ENCODE measurements at regions not wholly inside any gene's neighbourhood (a gene's known extent, or its start where the extent isn't known, plus 50 kb on each side); places are given as distances from the start of the nearest gene placed in this dataset.

GRCh38 chr4:123193802-123194367, 202.7 kb upstream of the SPRY1 start:
- Histone ChIP-seq H3K4me3 (ENCODE audit: control insufficient read depth in 2 of 3, extremely low read depth in 1 of 3, insufficient read depth in 2 of 3, low read depth in 1 of 3, low read length in 3 of 3) (no peak overlapping the region), H3K79me2 (ENCODE audit: control insufficient read depth, insufficient read depth, low read length) (no peaks in the 10 kb centered on the region), H3K9ac (ENCODE audit: control insufficient read depth, extremely low read depth, insufficient read depth, low read length) (no peak overlapping the region), H4K20me1 (ENCODE audit: control insufficient read depth, extremely low read depth, insufficient read depth, low read length) (no peaks in the 10 kb centered on the region), H3K36me3 (ENCODE audit: control insufficient read depth in 2 of 2, extremely low read depth in 1 of 2, insufficient read depth in 2 of 2, low read length in 2 of 2) (no peaks in the 10 kb centered on the region), H3K9me3 (ENCODE audit: control insufficient read depth, low read depth, low read length) (no peaks in the 10 kb centered on the region), H3K9me1 (ENCODE audit: control insufficient read depth, extremely low read depth, insufficient read depth, low read length) (no peaks in the 10 kb centered on the region), H2AFZ (ENCODE audit: control insufficient read depth, low read length) (no peak overlapping the region), H3K27ac (ENCODE audit: control insufficient read depth, insufficient read depth, low read length) (no peak overlapping the region), H3K4me2 (ENCODE audit: control insufficient read depth, extremely low read depth, insufficient read depth, low read depth, low read length) (no peak overlapping the region), H3K27me3 (ENCODE audit: control insufficient read depth, extremely low read depth, insufficient read depth, low read length) (no peaks in the 10 kb centered on the region), H3K4me1 (ENCODE audit: control insufficient read depth, extremely low read depth, insufficient read depth, low read length) (no peaks in the 10 kb centered on the region)
- TF ChIP-seq CTCF (optimal IDR thresholded peaks at IDR 0.05 in 1 of 3, IDR thresholded peaks at IDR 0.05 in 1 of 3, conservative IDR thresholded peaks at IDR 0.05 in 1 of 3; ENCODE audit: extremely low read depth in 1 of 3, insufficient read depth in 2 of 3, low read length in 3 of 3) (no peak), EZH2 (IDR thresholded peaks at IDR 0.05; ENCODE audit: low read length) (no peak)
- peak; percentile 44 for FAIRE-seq
- DNase-seq (ENCODE audit: low read depth, low spot score), result no peak
- dilution Hi-C loops (cut with MboI; ENCODE audit: extremely low pct_ligation_motif_present, low sequenced_read_pairs), result no loop called here

DNA sequence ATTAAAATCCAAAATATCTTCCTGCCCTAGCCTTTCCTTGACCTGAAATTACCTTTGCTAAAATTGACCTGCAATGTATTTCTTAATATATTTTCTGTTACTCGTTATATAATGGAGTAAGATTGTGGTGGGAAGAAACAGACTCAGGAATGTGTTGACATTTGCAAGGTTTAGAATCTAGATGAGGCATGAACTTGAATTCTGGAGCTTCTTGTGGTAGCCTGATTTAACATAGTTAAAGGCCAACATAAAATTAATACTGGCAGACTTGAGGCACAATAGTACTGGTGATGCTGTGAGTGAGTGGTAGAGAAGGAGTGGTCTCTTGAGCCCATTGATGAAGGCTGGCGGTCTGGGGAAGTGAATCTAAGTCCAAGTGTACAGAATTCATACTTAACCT, 197.9 kb upstream of the SPRY1 start:
- dilution Hi-C loops (cut with MboI; ENCODE audit: extremely low pct_ligation_motif_present, low sequenced_read_pairs), result no loop called here
- no peak for FAIRE-seq

More for the DNA sequence above, 197.9 kb upstream of the SPRY1 start:
- no peak overlapping the region for H2AFZ ChIP-seq (ENCODE audit: control insufficient read depth, low read length)
- H3K27ac ChIP-seq (ENCODE audit: control insufficient read depth, insufficient read depth, low read length), result no peak overlapping the region
- H3K9me1 ChIP-seq (ENCODE audit: control insufficient read depth, extremely low read depth, insufficient read depth, low read length), result no peaks in the 10 kb centered on the region
- H3K36me3 ChIP-seq (ENCODE audit: control insufficient read depth in 2 of 2, extremely low read depth in 1 of 2, insufficient read depth in 2 of 2, low read length in 2 of 2), result no peaks in the 10 kb centered on the region
- no peak overlapping the region for H3K9ac ChIP-seq (ENCODE audit: control insufficient read depth, extremely low read depth, insufficient read depth, low read length)
- H3K4me2 ChIP-seq (ENCODE audit: control insufficient read depth, extremely low read depth, insufficient read depth, low read depth, low read length), result no peak overlapping the region
- H4K20me1 ChIP-seq (ENCODE audit: control insufficient read depth, extremely low read depth, insufficient read depth, low read length), result no peaks in the 10 kb centered on the region
- no peak overlapping the region for H3K4me3 ChIP-seq (ENCODE audit: control insufficient read depth in 2 of 3, extremely low read depth in 1 of 3, insufficient read depth in 2 of 3, low read depth in 1 of 3, low read length in 3 of 3)
- peaks cover 10% of the 10 kb centered on the region for H3K4me1 ChIP-seq (ENCODE audit: control insufficient read depth, extremely low read depth, insufficient read depth, low read length)
- H3K27me3 ChIP-seq (ENCODE audit: control insufficient read depth, extremely low read depth, insufficient read depth, low read length), result no peaks in the 10 kb centered on the region
- TF ChIP-seq CTCF (optimal IDR thresholded peaks at IDR 0.05 in 1 of 3, IDR thresholded peaks at IDR 0.05 in 1 of 3, conservative IDR thresholded peaks at IDR 0.05 in 1 of 3; ENCODE audit: extremely low read depth in 1 of 3, insufficient read depth in 2 of 3, low read length in 3 of 3), result no peak
- no peak for TF ChIP-seq EZH2 (IDR thresholded peaks at IDR 0.05; ENCODE audit: low read length)
- no peaks in the 10 kb centered on the region for H3K9me3 ChIP-seq (ENCODE audit: control insufficient read depth, low read depth, low read length)
- no peak for DNase-seq (ENCODE audit: low read depth, low spot score)
- no peaks in the 10 kb centered on the region for H3K79me2 ChIP-seq (ENCODE audit: control insufficient read depth, insufficient read depth, low read length)

Measured in keratinocyte (primary cell).